Liver (tissue), 8 donors: ENCODE measurements at regions not wholly inside any gene's neighbourhood (a gene's known extent, or its start where the extent isn't known, plus 50 kb on each side); places are given as distances from the start of the nearest gene placed in this dataset.

Experiments
- DNase-seq: peaks from one replicate; pipeline ENCODE4 v3.0.0-alpha.2; 2017; ENCODE audit warnings: low spot score
- H3K27ac ChIP-seq, 2 donors: one replicate each; pipeline ENCODE4 v1.7.0; 2013; ENCODE audit warnings: inconsistent platforms in 2 of 2, low read length in 2 of 2, control low read depth in 1 of 2, low read depth in 1 of 2, mild to moderate bottlenecking in 1 of 2
- H3K27me3 ChIP-seq, 4 donors: one replicate each; pipeline versions ENCODE4 v1.6.1 to v1.7.0; 2013; ENCODE audit warnings: low read length in 3 of 4, inconsistent platforms in 1 of 4, mild to moderate bottlenecking in 1 of 4, moderate library complexity in 1 of 4; ENCODE audit not compliant: control insufficient read depth in 4 of 4, insufficient read depth in 4 of 4
- H3K36me3 ChIP-seq, 4 donors: one replicate each; pipeline versions ENCODE4 v1.6.1 to v1.7.0; 2013; ENCODE audit warnings: low read length in 3 of 4, mild to moderate bottlenecking in 3 of 4, low read depth in 1 of 4, moderate library complexity in 1 of 4; ENCODE audit not compliant: control insufficient read depth in 4 of 4, insufficient read depth in 3 of 4
- H3K4me1 ChIP-seq, 4 donors: one replicate each; pipeline versions ENCODE4 v1.6.1 to v1.7.0; 2013; ENCODE audit warnings: low read length in 3 of 4, mild to moderate bottlenecking in 3 of 4, moderate library complexity in 1 of 4; ENCODE audit not compliant: control insufficient read depth in 4 of 4, insufficient read depth in 4 of 4
- H3K4me3 ChIP-seq, 3 donors: one replicate each; pipeline versions ENCODE4 v1.6.1 to v1.7.0; 2013; ENCODE audit warnings: low read length in 3 of 3, control low read depth in 1 of 3, low read depth in 1 of 3, mild to moderate bottlenecking in 1 of 3
- H3K9ac ChIP-seq, 2 donors: one replicate each; pipeline ENCODE4 v1.7.0; 2013; ENCODE audit warnings: low read length in 2 of 2, mild to moderate bottlenecking in 2 of 2, moderate library complexity in 2 of 2, control low read depth in 1 of 2, low read depth in 1 of 2
- H3K9me3 ChIP-seq, 4 donors: one replicate each; pipeline versions ENCODE4 v1.6.1 to v1.7.0; 2013; ENCODE audit warnings: low read length in 3 of 4; ENCODE audit not compliant: control insufficient read depth in 4 of 4
- CTCF ChIP-seq: fragments of 150-350 bp; IDR thresholded peaks from 2 replicates; pipeline ENCODE4 v1.5.1; 2017; ENCODE audit warnings: improper control_type of control experiment, low read depth, low read length; ENCODE audit not compliant: missing input control
- EGR1 ChIP-seq, 2 donors: IDR thresholded peaks; 2 replicates each; pipeline ENCODE4 v1.6.1; 2016 to 2018; ENCODE audit warnings: antibody characterized with exemption in 2 of 2, low read depth in 2 of 2
- FOXA1 ChIP-seq: IDR thresholded peaks from 2 replicates; pipeline ENCODE4 v1.6.1; 2016; ENCODE audit warnings: antibody characterized with exemption
- FOXA2 ChIP-seq: IDR thresholded peaks from 2 replicates; pipeline ENCODE4 v1.6.1; 2016; ENCODE audit warnings: antibody characterized with exemption
- GABPA ChIP-seq, 2 donors: IDR thresholded peaks in 1 of 2; conservative IDR thresholded peaks in 1 of 2; 2 replicates each; pipeline ENCODE4 v1.6.1; 2016; ENCODE audit warnings: antibody characterized with exemption in 2 of 2, mild to moderate bottlenecking in 1 of 2, moderate library complexity in 1 of 2
- HNF4A ChIP-seq, 2 donors: conservative IDR thresholded peaks; 2 replicates each; pipeline ENCODE4 v1.6.1; 2016; ENCODE audit warnings: antibody characterized with exemption in 2 of 2, mild to moderate bottlenecking in 2 of 2
- HNF4G ChIP-seq: IDR thresholded peaks from 2 replicates; pipeline ENCODE4 v1.6.1; 2016; ENCODE audit warnings: antibody characterized with exemption
- JUND ChIP-seq, 2 donors: IDR thresholded peaks; 2 replicates each; pipeline ENCODE4 v1.6.1; 2016; ENCODE audit warnings: antibody characterized with exemption in 2 of 2
- NR2F2 ChIP-seq: IDR thresholded peaks from 2 replicates; pipeline ENCODE4 v1.6.1; 2016; ENCODE audit warnings: antibody characterized with exemption
- RAD21 ChIP-seq, 2 donors: IDR thresholded peaks; 2 replicates each; pipeline ENCODE4 v1.6.1; 2016; ENCODE audit warnings: antibody characterized with exemption in 2 of 2, mild to moderate bottlenecking in 2 of 2
- SP1 ChIP-seq: IDR thresholded peaks from 2 replicates; pipeline ENCODE4 v1.6.1; 2018; ENCODE audit warnings: antibody characterized with exemption, mild to moderate bottlenecking
- TAF1 ChIP-seq: conservative IDR thresholded peaks from 2 replicates; pipeline ENCODE4 v1.6.1; 2016; ENCODE audit warnings: antibody characterized with exemption, mild to moderate bottlenecking
- YY1 ChIP-seq: IDR thresholded peaks from 2 replicates; pipeline ENCODE4 v1.6.1; 2016; ENCODE audit warnings: antibody characterized with exemption, mild to moderate bottlenecking
- ZBTB33 ChIP-seq: IDR thresholded peaks from 2 replicates; pipeline ENCODE4 v1.6.1; 2016; ENCODE audit warnings: antibody characterized with exemption
- WGBS: extraction: QIAGEN DNeasy Blood & Tissue Kit; methylation state at CpG from one replicate; pipeline ENCODE4 v1.1.7; 2013; 5-methylcytosine and 5-hydroxymethylcytosine counted together
- TF ChIP-seq, protein P1 (sequence below): IDR thresholded peaks from 2 replicates; pipeline ENCODE4 v1.6.1; 2016; ENCODE audit warnings: antibody characterized with exemption
- TF ChIP-seq, protein P2 (sequence below): IDR thresholded peaks from 2 replicates; pipeline ENCODE4 v1.6.1; 2016; ENCODE audit warnings: antibody characterized with exemption
- TF ChIP-seq, protein P3 (sequence below): IDR thresholded peaks from 2 replicates; pipeline ENCODE4 v1.6.1; 2016; ENCODE audit warnings: antibody characterized with exemption, mild to moderate bottlenecking
- donor health status: healthy.
- donor health status: healthy.
- donor health status: healthy.
- donor health status: healthy.
- donor health status: healthy.

GRCh38 chr20:17084909-17085308 lies 141.9 kb upstream of the PCSK2 start:
- Histone ChIP-seq H3K36me3 (no peaks in the 10 kb centered on the region), H3K4me1 (no peaks in the 10 kb centered on the region), H3K27me3 (no peaks in the 10 kb centered on the region), H3K27ac (no peak overlapping the region), H3K9ac (no peak overlapping the region), H3K4me3 (no peak overlapping the region), H3K9me3 (no peaks in the 10 kb centered on the region)
- TF ChIP-seq NR2F2 (no peak), YY1 (no peak), TAF1 (no peak), SP1 (no peak), RAD21 (IDR thresholded peaks at IDR 0.05) (no peak), CTCF (no peak), EGR1 (IDR thresholded peaks at IDR 0.05; ENCODE audit: low read depth in 2 of 2) (no peak), ZBTB33 (no peak), HNF4A (conservative IDR thresholded peaks at IDR 0.05) (no peak), JUND (IDR thresholded peaks at IDR 0.05) (no peak), FOXA2 (no peak)
- TF ChIP-seq, protein P1, sequence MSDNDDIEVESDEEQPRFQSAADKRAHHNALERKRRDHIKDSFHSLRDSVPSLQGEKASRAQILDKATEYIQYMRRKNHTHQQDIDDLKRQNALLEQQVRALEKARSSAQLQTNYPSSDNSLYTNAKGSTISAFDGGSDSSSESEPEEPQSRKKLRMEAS = no peak
- TF ChIP-seq, protein P2, sequence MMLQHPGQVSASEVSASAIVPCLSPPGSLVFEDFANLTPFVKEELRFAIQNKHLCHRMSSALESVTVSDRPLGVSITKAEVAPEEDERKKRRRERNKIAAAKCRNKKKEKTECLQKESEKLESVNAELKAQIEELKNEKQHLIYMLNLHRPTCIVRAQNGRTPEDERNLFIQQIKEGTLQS = no peak
- TF ChIP-seq, protein P3, sequence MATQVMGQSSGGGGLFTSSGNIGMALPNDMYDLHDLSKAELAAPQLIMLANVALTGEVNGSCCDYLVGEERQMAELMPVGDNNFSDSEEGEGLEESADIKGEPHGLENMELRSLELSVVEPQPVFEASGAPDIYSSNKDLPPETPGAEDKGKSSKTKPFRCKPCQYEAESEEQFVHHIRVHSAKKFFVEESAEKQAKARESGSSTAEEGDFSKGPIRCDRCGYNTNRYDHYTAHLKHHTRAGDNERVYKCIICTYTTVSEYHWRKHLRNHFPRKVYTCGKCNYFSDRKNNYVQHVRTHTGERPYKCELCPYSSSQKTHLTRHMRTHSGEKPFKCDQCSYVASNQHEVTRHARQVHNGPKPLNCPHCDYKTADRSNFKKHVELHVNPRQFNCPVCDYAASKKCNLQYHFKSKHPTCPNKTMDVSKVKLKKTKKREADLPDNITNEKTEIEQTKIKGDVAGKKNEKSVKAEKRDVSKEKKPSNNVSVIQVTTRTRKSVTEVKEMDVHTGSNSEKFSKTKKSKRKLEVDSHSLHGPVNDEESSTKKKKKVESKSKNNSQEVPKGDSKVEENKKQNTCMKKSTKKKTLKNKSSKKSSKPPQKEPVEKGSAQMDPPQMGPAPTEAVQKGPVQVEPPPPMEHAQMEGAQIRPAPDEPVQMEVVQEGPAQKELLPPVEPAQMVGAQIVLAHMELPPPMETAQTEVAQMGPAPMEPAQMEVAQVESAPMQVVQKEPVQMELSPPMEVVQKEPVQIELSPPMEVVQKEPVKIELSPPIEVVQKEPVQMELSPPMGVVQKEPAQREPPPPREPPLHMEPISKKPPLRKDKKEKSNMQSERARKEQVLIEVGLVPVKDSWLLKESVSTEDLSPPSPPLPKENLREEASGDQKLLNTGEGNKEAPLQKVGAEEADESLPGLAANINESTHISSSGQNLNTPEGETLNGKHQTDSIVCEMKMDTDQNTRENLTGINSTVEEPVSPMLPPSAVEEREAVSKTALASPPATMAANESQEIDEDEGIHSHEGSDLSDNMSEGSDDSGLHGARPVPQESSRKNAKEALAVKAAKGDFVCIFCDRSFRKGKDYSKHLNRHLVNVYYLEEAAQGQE = no peak
- DNase-seq = no peak
- WGBS = 59% methylated on average over 3 of the region's 3 CpGs

DNA sequence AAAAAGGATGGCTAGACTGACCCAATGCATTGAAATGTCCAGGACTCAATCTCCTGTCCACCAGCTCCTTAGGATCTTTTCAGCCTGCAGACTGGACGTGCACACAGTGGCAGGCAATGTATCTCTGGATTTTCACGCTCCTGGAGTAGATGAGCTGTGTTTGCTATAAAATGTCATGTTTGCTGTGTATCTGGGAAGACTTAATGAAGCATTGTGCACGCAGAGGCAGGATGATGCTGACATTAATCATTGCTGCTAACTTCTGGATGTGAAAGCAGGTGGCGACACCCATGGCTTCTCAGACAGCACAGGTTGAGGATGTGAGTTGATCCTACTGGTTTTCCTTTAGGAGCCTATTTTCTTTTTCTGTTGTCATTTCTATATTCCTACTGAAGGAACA lies 133.1 kb upstream of the PCSK2 start:
- Histone ChIP-seq H3K9ac (no peak overlapping the region), H3K4me1 (no peaks in the 10 kb centered on the region), H3K27ac (no peak overlapping the region), H3K27me3 (peaks cover 0 to 6% (median 0%) of the 10 kb centered on the region in 4 donors), H3K36me3 (no peaks in the 10 kb centered on the region), H3K4me3 (no peak overlapping the region), H3K9me3 (no peaks in the 10 kb centered on the region)
- TF ChIP-seq, protein P1 = no peak
- TF ChIP-seq FOXA2 = no peak
- TF ChIP-seq GABPA (IDR thresholded peaks at IDR 0.05 in 1 of 2, conservative IDR thresholded peaks at IDR 0.05 in 1 of 2) = no peak
- no peak for TF ChIP-seq EGR1 (IDR thresholded peaks at IDR 0.05; ENCODE audit: low read depth in 2 of 2)
- TF ChIP-seq FOXA1 = no peak
- TF ChIP-seq ZBTB33 = no peak
- TF ChIP-seq HNF4G = no peak
- no peak for TF ChIP-seq NR2F2
- no peak for TF ChIP-seq YY1
- no peak for TF ChIP-seq TAF1
- TF ChIP-seq RAD21 (IDR thresholded peaks at IDR 0.05) = no peak
- TF ChIP-seq, protein P3 = no peak
- TF ChIP-seq, protein P2 = no peak
- no peak for TF ChIP-seq JUND (IDR thresholded peaks at IDR 0.05)
- no peak for TF ChIP-seq HNF4A (conservative IDR thresholded peaks at IDR 0.05)
- 63% methylated on average over 4 of the region's 4 CpGs for WGBS
- no peak for DNase-seq
